Mesothelial cell of epicardium (in vitro differentiated cells): ENCODE measurements at regions not wholly inside any gene's neighbourhood (a gene's known extent, or its start where the extent isn't known, plus 50 kb on each side); places are given as distances from the start of the nearest gene placed in this dataset.
A peak's percentile ranks its signal among the peaks of the same experiment; 100 is the strongest.

Experiments used
- DNase-seq, 2 experiments: peaks; one replicate each; pipeline ENCODE4 v3.0.0; 2021; ENCODE audit warnings: low spot score in 2 of 2; ENCODE audit not compliant: unreplicated experiment in 2 of 2
- H3K27ac Mint-ChIP-seq: 2 replicates; pipeline ENCODE4 v1.8.0; 2021; ENCODE audit warnings: mixed read lengths
- H3K27me3 Mint-ChIP-seq: 2 replicates; pipeline ENCODE4 v1.8.0; 2021; ENCODE audit warnings: low read depth, mixed read lengths
- H3K36me3 Mint-ChIP-seq: 2 replicates; pipeline ENCODE4 v1.8.0; 2021; ENCODE audit warnings: mixed read lengths
- H3K4me1 Mint-ChIP-seq: 2 replicates; pipeline ENCODE4 v1.8.0; 2021; ENCODE audit warnings: mixed read lengths
- H3K4me3 Mint-ChIP-seq: 2 replicates; pipeline ENCODE4 v1.8.0; 2021; ENCODE audit warnings: mild to moderate bottlenecking, moderate library complexity, mixed read lengths
- H3K9me3 Mint-ChIP-seq: 2 replicates; pipeline ENCODE4 v1.8.0; 2021; ENCODE audit warnings: mixed read lengths
- CTCF ChIP-seq: fragments of 200-600 bp; sonication (generic); IDR thresholded peaks from one replicate; pipeline ENCODE4 v1.5.0; 2021; ENCODE audit warnings: antibody characterized with exemption; ENCODE audit not compliant: unreplicated experiment

- Mint-ChIP-seq H3K4me1 (peaks cover 30% of the 10 kb centered on the region), H3K36me3 (peaks cover 5% of the 10 kb centered on the region), H3K27ac (peak overlapping the region; percentile 22), H3K9me3 (peaks cover 13% of the 10 kb centered on the region), H3K4me3 (no peak overlapping the region), H3K27me3 (peaks cover 9% of the 10 kb centered on the region)
- TF ChIP-seq CTCF, result no peak
- peak in 1 of 2 experiments; percentile 38 for DNase-seq
These were observed 594.9 kb downstream of the KCTD8 start for GRCh38 chr4:43853565-43854264.

GRCh38 chr4:43855283-43855682 is 593.3 kb downstream of the KCTD8 start:
- H3K27ac Mint-ChIP-seq, result no peak overlapping the region

GRCh38 chr4:43864616-43865146 is 583.9 kb downstream of the KCTD8 start:
- Mint-ChIP-seq H3K27ac (no peak overlapping the region), H3K36me3 (no peaks in the 10 kb centered on the region), H3K27me3 (peaks cover 14% of the 10 kb centered on the region), H3K4me1 (no peaks in the 10 kb centered on the region), H3K9me3 (no peaks in the 10 kb centered on the region), H3K4me3 (no peak overlapping the region)
- no peak for TF ChIP-seq CTCF
- DNase-seq, result no peak

More at GRCh38 chr4:43855283-43855682, 593.3 kb downstream of the KCTD8 start:
- TF ChIP-seq CTCF, result no peak
- Mint-ChIP-seq H3K27me3 (peaks cover 10% of the 10 kb centered on the region), H3K4me1 (peaks cover 25% of the 10 kb centered on the region), H3K9me3 (peaks cover 13% of the 10 kb centered on the region), H3K36me3 (peaks cover 5% of the 10 kb centered on the region), H3K4me3 (no peak overlapping the region)
- DNase-seq, result no peak

- no peak for DNase-seq
- H3K4me3 Mint-ChIP-seq, result no peak overlapping the region
- H3K36me3 Mint-ChIP-seq, result peaks cover 6% of the 10 kb centered on the region
- no peak for TF ChIP-seq CTCF
- H3K4me1 Mint-ChIP-seq, result no peaks in the 10 kb centered on the region
- H3K27ac Mint-ChIP-seq, result no peak overlapping the region
- peaks cover 26% of the 10 kb centered on the region for H3K9me3 Mint-ChIP-seq
- peaks cover 9% of the 10 kb centered on the region for H3K27me3 Mint-ChIP-seq
These were observed 580.7 kb downstream of the KCTD8 start for GRCh38 chr4:43867908-43868307.

- peaks cover 42% of the 10 kb centered on the region for H3K9me3 Mint-ChIP-seq
- no peak overlapping the region for H3K27ac Mint-ChIP-seq
- H3K4me3 Mint-ChIP-seq, result no peak overlapping the region
- H3K36me3 Mint-ChIP-seq, result peaks cover 5% of the 10 kb centered on the region
- no peaks in the 10 kb centered on the region for H3K4me1 Mint-ChIP-seq
- no peak for DNase-seq
- H3K27me3 Mint-ChIP-seq, result no peaks in the 10 kb centered on the region
- no peak for TF ChIP-seq CTCF
These were observed 573.0 kb downstream of the KCTD8 start for GRCh38 chr4:43875655-43876054.
